ENCODE measurements at regions not wholly inside any gene's neighbourhood (a gene's known extent, or its start where the extent isn't known, plus 50 kb on each side); places are given as distances from the start of the nearest gene placed in this dataset.
"Not testable (repeated sequence)": the region's sequence is repeated elsewhere in the genome, so short reads cannot be mapped to it uniquely, and the experiment has no call there.

DNA sequence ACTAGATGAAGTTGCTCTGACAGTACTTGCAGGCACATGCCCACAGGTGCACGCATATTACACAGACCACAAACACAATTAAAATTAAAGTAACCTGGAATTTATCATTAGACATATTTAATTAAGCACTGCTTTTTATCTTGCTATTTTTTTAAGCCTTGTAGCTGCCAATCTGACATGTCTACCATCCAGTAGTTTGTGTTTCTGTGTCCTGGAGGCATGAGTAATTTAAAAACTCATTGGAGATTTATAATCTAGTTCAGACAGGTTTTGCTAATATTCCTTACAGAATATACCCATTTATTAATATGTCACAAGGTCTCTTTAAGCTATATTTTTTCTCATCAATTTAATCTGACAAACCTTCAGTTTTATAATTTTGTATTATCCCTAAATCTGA lies 445.0 kb upstream of the KLF6 start:
- DNase-seq (ENCODE audit: low spot score): no peak

- DNase-seq (ENCODE audit: low spot score): no peak
Observed at GRCh38 chr10:4229106-4229505, 444.1 kb upstream of the KLF6 start.

DNA sequence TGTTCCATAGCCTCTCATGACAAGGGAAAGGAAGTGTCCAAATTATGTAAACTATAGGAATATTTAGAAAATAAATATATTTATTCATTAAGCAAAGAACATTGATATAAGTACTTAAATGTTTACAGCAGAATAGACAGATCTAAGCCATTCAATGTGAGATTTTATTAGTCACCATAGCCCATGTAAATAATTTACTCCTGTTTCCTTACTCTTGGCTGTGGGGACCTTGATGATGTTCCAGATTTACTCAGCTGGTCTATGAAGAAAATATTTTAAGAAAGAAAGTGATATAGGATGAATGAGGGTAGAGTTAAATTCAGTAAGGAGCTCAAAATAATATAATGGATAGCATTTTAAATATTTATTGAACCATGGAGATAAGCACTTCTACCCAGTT lies 442.6 kb upstream of the KLF6 start:
- no peak for DNase-seq (ENCODE audit: low spot score)

- no peak for DNase-seq (ENCODE audit: low spot score)
Observed at GRCh38 chr10:4226941-4227540, 442.0 kb upstream of the KLF6 start.

GRCh38 chr10:4224178-4224577 lies 439.2 kb upstream of the KLF6 start:
- DNase-seq (ENCODE audit: low spot score): no peak

GRCh38 chr10:4221310-4221709 lies 436.3 kb upstream of the KLF6 start:
- not testable (repeated sequence) for DNase-seq (ENCODE audit: low spot score)

- no peak for DNase-seq (ENCODE audit: low spot score)
Observed at GRCh38 chr10:4219901-4220300, 434.9 kb upstream of the KLF6 start.

- DNase-seq (ENCODE audit: low spot score): no peak
Observed at GRCh38 chr10:4217653-4218052, 432.6 kb upstream of the KLF6 start.

GRCh38 chr10:4217187-4217586 lies 432.2 kb upstream of the KLF6 start:
- no peak for DNase-seq (ENCODE audit: low spot score)

DNA sequence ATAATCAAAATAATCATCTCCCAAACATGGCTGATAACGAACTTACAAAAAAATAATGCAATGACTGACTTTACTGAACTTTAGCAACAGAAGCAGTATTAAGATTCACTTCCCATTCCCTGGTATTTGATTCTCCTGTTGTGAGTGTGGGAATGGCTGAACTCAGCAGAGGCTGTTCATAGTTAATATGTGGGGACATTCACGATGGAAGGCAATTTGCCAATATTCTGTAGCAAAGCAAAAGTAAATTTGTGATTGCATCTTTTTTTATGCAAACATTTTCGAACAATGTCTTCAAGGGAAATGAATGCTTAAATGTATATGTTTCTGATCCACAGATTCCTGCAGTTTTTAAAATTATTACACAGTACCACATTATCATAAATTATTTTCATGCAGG lies 431.7 kb upstream of the KLF6 start:
- no peak for DNase-seq (ENCODE audit: low spot score)

DNA sequence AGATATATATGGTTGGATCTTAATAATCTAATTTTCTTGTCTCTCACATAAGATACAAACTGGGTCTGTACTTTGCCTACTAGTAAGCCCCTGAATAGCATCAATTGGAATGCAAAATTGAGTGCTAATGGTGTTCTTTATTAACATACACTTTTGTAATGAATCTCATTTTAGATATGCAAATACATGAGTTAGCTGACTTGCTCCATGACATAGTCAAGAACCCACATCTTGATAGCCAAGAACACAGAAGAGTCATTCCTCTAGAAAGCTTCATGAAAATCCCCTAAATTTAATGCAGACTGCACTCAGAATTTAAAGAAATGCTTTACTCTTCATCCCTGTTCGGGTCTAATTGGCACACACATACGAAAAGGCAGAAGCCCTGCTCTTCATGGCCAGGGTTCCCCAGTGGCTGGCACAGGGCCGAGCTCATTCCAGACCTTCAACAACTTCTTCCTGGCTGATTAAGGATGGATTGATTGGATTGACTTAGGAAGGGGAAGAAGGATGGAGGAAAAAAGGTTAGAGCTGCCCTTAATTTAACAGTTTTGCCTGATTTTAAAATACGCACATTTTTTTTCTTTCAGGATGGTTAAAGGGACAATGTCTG lies 431.1 kb upstream of the KLF6 start:
- no peak for DNase-seq (ENCODE audit: low spot score)

DNA sequence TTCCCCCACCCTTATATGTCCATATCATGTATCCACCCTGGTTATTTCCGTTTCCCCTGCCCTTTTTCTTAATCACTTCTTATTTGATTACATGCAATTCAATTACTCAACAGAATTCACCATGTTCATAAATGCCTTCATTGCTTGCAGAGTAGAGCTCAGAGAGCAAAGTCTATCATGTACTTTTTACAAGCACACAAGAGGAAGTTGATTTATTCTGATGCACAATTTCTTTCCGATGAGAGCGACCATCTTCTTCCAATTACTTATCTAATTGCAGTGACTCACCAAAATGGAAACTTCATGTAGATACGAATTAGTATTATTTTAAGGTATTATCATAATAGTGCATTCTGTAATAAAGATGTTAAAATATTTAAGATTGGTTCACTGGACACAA lies 430.5 kb upstream of the KLF6 start:
- DNase-seq (ENCODE audit: low spot score): no peak

DNA sequence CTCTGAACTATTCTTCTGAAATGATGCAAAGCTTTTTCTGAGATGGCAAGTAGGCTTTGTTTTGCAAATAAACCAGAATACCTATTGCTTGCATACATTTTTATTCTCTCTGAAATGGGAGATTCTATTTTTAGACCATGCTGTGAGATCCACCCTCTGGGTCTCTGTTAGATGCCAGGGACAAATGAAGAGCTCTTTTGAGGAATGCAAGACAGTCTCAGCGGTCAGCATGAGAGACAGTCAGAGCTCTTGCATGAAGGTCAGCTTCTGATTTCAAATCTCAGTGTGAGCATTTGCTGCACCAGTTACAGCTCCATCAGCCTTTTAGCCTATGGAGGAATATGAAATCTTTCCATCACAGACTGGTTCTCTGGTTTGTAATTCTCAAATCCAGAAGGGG lies 429.9 kb upstream of the KLF6 start:
- DNase-seq (ENCODE audit: low spot score): no peak

DNA sequence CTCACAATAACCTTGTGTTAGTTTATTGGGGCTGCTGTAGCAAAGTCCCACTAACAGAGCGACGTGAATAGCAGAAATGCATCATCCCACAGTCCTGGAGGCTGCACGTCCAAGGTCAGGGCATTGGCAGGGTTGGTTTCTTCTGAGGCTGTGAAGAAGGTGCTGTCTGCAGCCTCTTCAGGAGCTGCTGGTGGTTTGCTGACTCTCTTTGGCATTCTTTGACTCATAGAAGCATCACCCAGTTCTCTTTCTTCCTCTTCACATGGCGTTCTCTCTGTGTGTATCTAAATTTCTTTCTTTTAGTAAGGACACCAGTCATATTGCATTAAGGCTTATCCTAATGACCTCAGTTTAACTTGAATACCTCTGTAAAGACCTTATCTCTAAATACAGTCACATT lies 428.4 kb upstream of the KLF6 start:
- no peak for DNase-seq (ENCODE audit: low spot score)

- no peak for DNase-seq (ENCODE audit: low spot score)
Observed at GRCh38 chr10:4212111-4212630, 427.2 kb upstream of the KLF6 start.

DNA sequence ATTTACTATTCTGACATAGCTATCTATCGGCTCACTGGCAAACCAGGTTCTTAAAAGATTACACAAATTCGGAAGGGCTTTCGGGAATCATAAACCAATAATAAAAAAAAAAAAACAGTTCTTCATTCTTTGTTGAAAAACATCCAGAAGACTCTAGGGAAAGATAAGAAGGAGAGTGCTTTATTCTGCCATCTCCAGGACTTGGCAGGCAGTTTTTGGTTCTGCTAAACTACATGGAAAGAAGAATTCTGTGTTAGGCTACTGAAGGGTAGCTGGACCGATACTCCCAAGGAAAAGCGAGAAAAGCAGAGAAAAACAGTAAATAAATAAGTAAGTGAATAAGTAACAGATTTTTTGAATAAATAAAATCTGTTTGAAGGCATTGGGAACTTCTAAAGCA lies 423.5 kb upstream of the KLF6 start:
- no peak for DNase-seq (ENCODE audit: low spot score)

GRCh38 chr10:4205113-4205512 lies 420.1 kb upstream of the KLF6 start:
- no peak for DNase-seq (ENCODE audit: low spot score)

DNA sequence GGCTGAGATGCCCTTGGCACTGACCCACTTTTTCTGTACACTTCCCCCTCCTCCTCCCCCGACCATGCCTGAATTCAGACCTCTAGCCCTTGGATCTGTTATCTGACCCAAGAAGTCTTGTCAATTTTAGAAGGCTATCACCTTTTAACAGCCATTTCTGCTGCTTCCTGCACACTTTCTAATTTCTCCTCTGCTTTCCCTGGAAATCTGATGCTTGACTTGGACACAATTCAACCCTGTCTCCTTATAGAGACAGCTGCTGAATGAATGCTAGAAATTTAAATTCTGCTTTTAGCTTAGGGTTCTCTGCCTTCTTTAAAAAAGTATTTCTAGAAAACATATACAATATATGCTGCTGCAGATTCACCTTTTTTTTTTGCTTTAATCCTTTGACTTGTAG lies 417.9 kb upstream of the KLF6 start:
- DNase-seq (ENCODE audit: low spot score): no peak

DNA sequence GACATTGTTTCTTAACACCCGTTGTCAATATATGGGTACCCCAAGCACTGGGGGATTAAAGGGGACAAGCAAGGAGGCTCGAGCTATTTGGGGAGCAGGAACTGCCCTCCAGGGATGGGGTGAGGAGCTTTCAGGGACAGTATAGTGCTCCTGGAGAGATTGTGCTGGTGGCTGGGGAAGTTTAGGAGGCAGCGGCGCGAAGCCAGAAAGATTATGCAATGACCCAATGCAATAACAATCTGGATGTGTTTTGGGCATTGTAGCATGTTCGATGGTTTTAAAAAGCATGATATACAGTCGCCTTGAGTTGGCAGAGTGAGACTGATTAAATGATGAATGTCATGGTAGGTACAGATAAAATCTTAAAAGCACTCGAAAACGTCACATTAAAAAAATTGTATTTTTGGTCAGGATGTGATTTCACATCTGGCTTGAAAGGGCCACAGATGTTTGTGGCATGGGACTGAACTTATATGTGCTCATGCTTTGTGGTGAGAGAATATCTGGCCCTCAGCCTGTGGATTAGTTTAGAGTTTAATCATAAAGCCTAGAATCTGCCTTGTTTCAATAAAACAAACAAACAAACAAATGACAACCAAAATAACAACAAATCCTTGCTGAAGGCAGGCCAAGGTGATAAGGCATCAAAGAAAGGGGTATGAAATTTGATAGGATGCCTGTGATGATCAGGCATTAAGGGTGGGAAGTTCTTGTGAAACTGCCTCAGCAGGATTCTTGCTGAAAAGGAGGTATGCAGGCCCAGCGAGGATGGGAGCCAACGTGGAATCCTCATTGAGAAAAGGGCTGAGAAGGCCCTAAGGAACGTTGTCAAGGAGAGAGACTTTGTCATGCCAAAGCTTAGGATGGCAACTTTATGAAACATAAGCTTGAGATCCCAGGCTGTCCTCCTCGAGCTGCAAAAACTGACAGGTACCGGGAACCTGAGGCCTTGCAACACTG lies 417.1 kb upstream of the KLF6 start:
- DNase-seq (ENCODE audit: low spot score): no peak

DNA sequence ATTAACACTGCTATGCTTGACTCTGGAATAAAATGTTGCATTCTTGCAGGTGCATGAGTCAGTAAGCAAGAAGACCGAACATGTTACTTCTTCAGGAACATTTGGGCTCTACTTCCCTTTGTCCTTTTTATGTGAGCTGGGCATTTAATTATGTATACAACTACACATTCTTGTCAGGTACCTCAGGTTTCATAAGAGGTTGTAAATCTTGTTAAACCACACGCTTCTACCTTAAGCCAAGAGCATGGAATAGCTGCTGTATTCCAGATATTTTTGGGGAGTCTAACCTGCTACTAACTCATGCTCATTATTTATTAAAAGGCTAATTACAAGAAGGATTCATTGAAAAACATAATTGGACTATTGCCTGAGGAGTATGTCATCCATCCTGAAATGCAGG lies 414.2 kb upstream of the KLF6 start:
- DNase-seq (ENCODE audit: low spot score): no peak

DNA sequence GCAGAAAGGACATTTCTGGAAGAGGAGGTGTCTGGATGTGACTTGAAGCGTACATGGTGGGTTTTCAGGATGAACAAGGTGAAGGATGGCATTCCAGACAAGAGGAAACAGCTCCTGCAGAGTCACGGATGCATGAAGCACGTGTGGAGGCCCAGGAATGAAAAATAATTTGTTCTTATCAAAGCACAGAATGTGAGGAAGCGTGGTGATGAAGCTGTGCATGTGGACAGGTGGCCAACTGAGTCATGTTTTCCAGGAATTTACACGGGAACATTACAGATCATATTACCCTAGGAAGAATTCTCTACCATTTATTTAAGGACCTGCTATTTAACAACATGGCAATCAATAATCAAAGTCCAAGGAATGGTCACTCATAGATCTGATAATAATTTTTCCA lies 413.2 kb upstream of the KLF6 start:
- DNase-seq (ENCODE audit: low spot score): no peak

- no peak for DNase-seq (ENCODE audit: low spot score)
Observed at GRCh38 chr10:4197676-4198075, 412.7 kb upstream of the KLF6 start.

DNA sequence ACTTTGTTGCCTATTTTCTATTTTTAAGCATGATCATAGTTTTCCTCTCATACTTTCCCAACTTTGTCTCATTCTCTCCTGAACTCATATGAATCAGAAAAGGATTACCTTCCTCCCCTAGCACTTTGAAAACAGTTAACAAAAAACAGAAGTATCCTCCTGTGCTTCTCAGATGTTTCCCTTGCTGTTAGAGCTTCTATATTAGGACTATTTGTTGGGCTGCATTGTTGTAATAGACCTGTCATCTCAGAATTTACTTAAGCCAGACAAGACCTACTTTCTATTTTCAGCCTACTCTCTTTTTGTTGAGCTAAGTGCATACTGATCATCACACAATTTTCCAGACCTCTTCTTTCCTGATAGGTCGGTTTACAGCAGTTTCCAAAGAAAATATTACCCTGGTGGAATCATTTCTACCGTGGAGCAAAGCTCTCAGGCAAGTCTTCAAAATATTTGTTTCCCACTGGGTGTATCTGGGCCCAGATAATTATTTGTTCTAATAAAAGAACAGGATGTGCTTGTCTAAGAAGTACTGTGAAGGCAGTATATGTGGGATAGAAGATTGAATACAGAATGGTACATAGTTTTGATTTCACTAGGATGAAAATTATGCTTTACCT lies 411.9 kb upstream of the KLF6 start:
- DNase-seq (ENCODE audit: low spot score): no peak
